ENCODE measurements at regions not wholly inside any gene's neighbourhood (a gene's known extent, or its start where the extent isn't known, plus 50 kb on each side); places are given as distances from the start of the nearest gene placed in this dataset.

- TF ChIP-seq CTCF (IDR thresholded peaks at IDR 0.05), result no peak
- TF ChIP-seq POLR2A (IDR thresholded peaks at IDR 0.05), result no peak
Observed at GRCh38 chr2:122056853-122057252, 301.4 kb downstream of the TSN start.

All from Peyer's patch (tissue), 4 donors.